ENCODE measurements at regions not wholly inside any gene's neighbourhood (a gene's known extent, or its start where the extent isn't known, plus 50 kb on each side); places are given as distances from the start of the nearest gene placed in this dataset.

DNA sequence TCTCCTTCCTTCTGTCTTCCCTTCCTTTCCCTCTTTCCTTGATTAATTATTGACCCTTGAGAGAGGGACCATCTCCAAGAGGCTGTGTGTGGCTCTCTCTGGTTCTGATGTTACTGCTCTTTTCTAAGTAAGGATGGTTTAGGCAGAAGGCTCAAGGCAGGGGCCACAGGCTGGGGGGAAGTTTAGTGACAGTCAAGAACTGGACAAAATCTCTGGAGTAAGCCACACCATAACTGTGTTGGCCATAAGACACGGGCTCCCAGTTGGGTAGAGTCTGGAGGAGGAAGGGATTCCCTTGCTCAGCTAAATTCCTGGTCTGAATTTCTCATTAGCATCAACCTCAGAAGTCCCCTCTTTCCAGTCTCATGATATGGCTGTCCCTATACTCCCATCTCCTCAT, 74.7 kb downstream of the BUD13 start:
- Histone ChIP-seq H3K27me3 (peaks cover 6% of the 10 kb centered on the region), H3K9me3 (no peaks in the 10 kb centered on the region), H3K4me1 (peaks cover 30% of the 10 kb centered on the region), H3K36me3 (no peaks in the 10 kb centered on the region), H3K27ac (no peak overlapping the region), H3K4me3 (no peak overlapping the region)
- TF ChIP-seq, protein P1, sequence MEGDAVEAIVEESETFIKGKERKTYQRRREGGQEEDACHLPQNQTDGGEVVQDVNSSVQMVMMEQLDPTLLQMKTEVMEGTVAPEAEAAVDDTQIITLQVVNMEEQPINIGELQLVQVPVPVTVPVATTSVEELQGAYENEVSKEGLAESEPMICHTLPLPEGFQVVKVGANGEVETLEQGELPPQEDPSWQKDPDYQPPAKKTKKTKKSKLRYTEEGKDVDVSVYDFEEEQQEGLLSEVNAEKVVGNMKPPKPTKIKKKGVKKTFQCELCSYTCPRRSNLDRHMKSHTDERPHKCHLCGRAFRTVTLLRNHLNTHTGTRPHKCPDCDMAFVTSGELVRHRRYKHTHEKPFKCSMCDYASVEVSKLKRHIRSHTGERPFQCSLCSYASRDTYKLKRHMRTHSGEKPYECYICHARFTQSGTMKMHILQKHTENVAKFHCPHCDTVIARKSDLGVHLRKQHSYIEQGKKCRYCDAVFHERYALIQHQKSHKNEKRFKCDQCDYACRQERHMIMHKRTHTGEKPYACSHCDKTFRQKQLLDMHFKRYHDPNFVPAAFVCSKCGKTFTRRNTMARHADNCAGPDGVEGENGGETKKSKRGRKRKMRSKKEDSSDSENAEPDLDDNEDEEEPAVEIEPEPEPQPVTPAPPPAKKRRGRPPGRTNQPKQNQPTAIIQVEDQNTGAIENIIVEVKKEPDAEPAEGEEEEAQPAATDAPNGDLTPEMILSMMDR (IDR thresholded peaks at IDR 0.05): no peak
- TF ChIP-seq POLR2A (IDR thresholded peaks at IDR 0.05) (no peak), POLR2AphosphoS5 (IDR thresholded peaks at IDR 0.05) (no peak), EP300 (IDR thresholded peaks at IDR 0.05) (no peak)
- WGBS: 71% methylated on average over 1 of the region's 1 CpG
- DNase-seq (ENCODE audit: low spot score in 2 of 2): peak in 1 of 2 donors; percentile 50

DNA sequence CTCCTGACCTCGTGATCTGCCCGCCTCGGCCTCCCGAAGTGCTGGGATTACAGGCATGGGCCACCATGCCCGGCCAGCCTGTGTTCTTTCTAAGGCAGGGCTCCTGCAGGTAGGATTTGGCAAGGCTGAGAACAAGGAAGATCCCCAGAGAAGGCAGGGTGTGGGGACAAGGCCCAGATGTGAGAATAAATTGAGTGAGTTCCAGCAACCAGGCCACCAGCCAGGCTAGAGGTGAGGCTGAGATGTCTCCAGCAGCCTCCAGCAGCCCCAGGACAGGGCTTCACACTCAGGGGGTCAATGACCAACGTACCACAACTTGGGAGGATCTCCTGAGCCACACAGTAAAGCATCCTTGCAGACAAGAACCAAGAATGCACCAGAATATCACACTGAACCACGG, 75.1 kb downstream of the BUD13 start:
- H3K36me3 ChIP-seq: no peaks in the 10 kb centered on the region
- peaks cover 6% of the 10 kb centered on the region for H3K27me3 ChIP-seq
- no peaks in the 10 kb centered on the region for H3K9me3 ChIP-seq
- 67% methylated on average over 7 of the region's 7 CpGs for WGBS
- peak; percentile 28 to 34 for DNase-seq (ENCODE audit: low spot score in 2 of 2)
- TF ChIP-seq EP300 (IDR thresholded peaks at IDR 0.05) (no peak), POLR2A (IDR thresholded peaks at IDR 0.05) (no peak), POLR2AphosphoS5 (IDR thresholded peaks at IDR 0.05) (no peak)
- TF ChIP-seq, protein P1 (IDR thresholded peaks at IDR 0.05): no peak
- H3K4me1 ChIP-seq: peaks cover 30% of the 10 kb centered on the region
- no peak overlapping the region for H3K27ac ChIP-seq
- no peak overlapping the region for H3K4me3 ChIP-seq

DNA sequence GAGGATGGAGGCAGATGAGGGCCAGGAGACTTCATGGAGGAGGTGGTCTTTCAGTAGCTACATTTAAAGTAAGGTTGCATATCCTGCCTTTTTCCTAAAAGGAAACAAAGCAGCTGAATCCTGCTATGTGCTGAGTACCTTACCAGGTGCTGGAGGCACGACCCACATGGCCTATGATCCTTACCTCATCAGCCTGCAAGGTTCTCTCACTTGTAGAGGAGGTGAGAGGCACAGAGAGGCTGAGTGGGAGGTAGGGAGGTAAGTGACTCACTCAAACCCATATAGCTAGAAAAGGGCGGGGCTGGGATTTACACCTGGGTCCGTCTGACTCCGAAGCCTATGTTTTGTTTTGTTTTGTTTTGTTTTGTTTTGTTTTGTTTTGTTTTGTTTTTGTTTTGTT, 75.8 kb downstream of the BUD13 start:
- Histone ChIP-seq H3K9me3 (no peaks in the 10 kb centered on the region), H3K4me1 (peaks cover 32% of the 10 kb centered on the region), H3K27me3 (peaks cover 6% of the 10 kb centered on the region), H3K27ac (no peak overlapping the region), H3K36me3 (no peaks in the 10 kb centered on the region), H3K4me3 (no peak overlapping the region)
- DNase-seq (ENCODE audit: low spot score in 2 of 2): peak in 1 of 2 donors; percentile 56
- TF ChIP-seq POLR2AphosphoS5 (IDR thresholded peaks at IDR 0.05) (no peak), POLR2A (IDR thresholded peaks at IDR 0.05) (no peak), EP300 (IDR thresholded peaks at IDR 0.05) (no peak)
- TF ChIP-seq, protein P1 (IDR thresholded peaks at IDR 0.05): no peak
- 43% methylated on average over 4 of the region's 4 CpGs for whole genome bisulfite sequencing

DNA sequence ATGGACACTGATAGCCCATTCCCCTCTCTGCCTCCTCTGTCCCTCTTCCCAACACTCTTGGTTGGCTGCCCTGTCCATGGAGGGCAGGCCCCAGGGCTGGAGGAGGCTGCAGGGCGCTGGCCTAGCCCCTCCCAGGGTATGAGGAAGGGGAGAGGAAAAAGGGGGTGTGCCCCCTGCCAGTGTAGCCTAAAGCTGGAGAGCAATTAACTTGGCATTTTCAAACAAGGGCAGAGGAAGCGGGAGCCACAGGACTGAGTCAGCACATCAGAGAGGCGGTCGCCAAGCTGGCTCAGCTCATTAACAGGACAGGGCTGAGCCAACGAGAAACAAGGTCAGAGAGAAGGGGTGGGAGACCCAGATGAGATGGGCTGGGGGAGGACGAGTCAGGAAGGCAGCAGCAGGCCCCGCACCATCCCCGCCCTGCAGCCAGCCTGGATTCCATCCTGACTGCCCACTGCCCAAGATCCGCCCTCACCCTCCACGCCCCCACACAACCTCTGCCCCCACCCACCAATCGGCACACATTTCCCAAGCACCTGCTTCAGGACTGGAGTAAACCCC, 76.3 kb downstream of the BUD13 start:
- peaks cover 6% of the 10 kb centered on the region for H3K27me3 ChIP-seq
- no peaks in the 10 kb centered on the region for H3K36me3 ChIP-seq
- H3K9me3 ChIP-seq: no peaks in the 10 kb centered on the region
- peak; percentile 39 to 59 for DNase-seq (ENCODE audit: low spot score in 2 of 2)
- H3K27ac ChIP-seq: no peak overlapping the region
- WGBS: 37% methylated on average over 11 of the region's 11 CpGs
- TF ChIP-seq EP300 (IDR thresholded peaks at IDR 0.05): no peak
- TF ChIP-seq, protein P1 (IDR thresholded peaks at IDR 0.05): no peak
- no peak for TF ChIP-seq POLR2A (IDR thresholded peaks at IDR 0.05)
- no peak for TF ChIP-seq POLR2AphosphoS5 (IDR thresholded peaks at IDR 0.05)
- H3K4me1 ChIP-seq: peaks cover 31% of the 10 kb centered on the region
- no peak overlapping the region for H3K4me3 ChIP-seq

DNA sequence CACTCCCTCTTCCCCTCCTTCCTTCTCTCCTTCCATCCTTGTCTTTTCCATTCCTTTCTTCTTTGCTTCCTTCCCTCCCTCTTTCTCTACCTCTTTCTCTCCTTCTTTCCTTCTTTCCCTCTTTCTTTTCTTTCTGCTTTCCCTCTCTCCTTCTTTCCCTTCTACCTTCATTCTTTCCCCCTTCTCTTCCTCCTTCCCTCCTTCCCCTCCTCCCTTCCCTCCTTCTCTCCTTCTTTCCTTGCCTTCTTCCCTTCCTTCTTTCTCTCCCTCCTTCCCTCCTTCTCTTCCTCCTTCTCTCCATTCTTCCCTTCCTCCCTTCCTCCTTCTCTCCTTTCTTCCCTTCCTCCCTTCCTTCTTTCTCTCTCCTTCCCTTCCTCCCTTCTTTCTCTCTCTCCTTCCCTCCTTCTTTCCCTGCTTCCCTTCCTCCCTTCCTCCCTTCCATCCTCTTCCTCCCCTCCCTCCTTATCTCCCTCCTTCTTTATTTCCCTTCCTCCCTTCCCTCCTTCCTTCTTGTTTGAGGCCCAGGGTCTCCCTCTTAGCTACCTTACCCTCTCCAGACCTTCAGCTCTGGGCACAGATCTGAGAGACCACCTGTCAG, 77.0 kb downstream of the BUD13 start:
- Histone ChIP-seq H3K9me3 (no peaks in the 10 kb centered on the region), H3K36me3 (no peaks in the 10 kb centered on the region), H3K27me3 (peaks cover 6% of the 10 kb centered on the region), H3K27ac (no peak overlapping the region), H3K4me3 (no peak overlapping the region), H3K4me1 (peaks cover 32% of the 10 kb centered on the region)
- DNase-seq (ENCODE audit: low spot score in 2 of 2): no peak
- TF ChIP-seq POLR2AphosphoS5 (IDR thresholded peaks at IDR 0.05) (no peak), EP300 (IDR thresholded peaks at IDR 0.05) (no peak), POLR2A (IDR thresholded peaks at IDR 0.05) (no peak)
- TF ChIP-seq, protein P1 (IDR thresholded peaks at IDR 0.05): no peak

Measured in suprapubic skin (tissue), 4 donors.